GM21737 (cell line): ENCODE measurements at regions not wholly inside any gene's neighbourhood (a gene's known extent, or its start where the extent isn't known, plus 50 kb on each side); places are given as distances from the start of the nearest gene placed in this dataset.

Source experiments
- ATAC-seq: cut with Tn5 transposase; IDR thresholded peaks from one replicate; pipeline ENCODE4 v1.9.1; 2021; ENCODE audit warnings: mild to moderate bottlenecking, moderate library complexity; ENCODE audit not compliant: unreplicated experiment

GRCh38 chr18:30376515-30376914 is 666.0 kb downstream of the DSC3 start:
- no peak for ATAC-seq

GRCh38 chr18:30361864-30362540 is 680.5 kb downstream of the DSC3 start:
- ATAC-seq, result no peak

- ATAC-seq, result no peak
Observed at GRCh38 chr18:30359521-30359920, 683.0 kb downstream of the DSC3 start.

GRCh38 chr18:30358555-30358954 is 684.0 kb downstream of the DSC3 start:
- no peak for ATAC-seq

GRCh38 chr18:30352551-30353168 is 689.9 kb downstream of the DSC3 start:
- no peak for ATAC-seq

GRCh38 chr18:30350263-30350662 is 692.3 kb downstream of the DSC3 start:
- ATAC-seq, result no peak

- no peak for ATAC-seq
Observed at GRCh38 chr18:30343090-30343489, 699.5 kb downstream of the DSC3 start.

GRCh38 chr18:30342675-30343074 is 699.9 kb downstream of the DSC3 start:
- no peak for ATAC-seq

GRCh38 chr18:30334781-30335180 is 707.8 kb downstream of the DSC3 start:
- ATAC-seq, result no peak

- no peak for ATAC-seq
Observed at GRCh38 chr18:30333310-30333709, 709.2 kb downstream of the DSC3 start.

GRCh38 chr18:30328839-30329238 is 713.7 kb downstream of the DSC3 start:
- no peak for ATAC-seq

- no peak for ATAC-seq
Observed at GRCh38 chr18:30302181-30302580, 740.4 kb downstream of the DSC3 start.

GRCh38 chr18:30298769-30299168 is 743.8 kb downstream of the DSC3 start:
- ATAC-seq, result no peak

GRCh38 chr18:30288662-30289414 is 753.7 kb downstream of the DSC3 start:
- ATAC-seq, result no peak

- no peak for ATAC-seq
Observed at GRCh38 chr18:30280861-30281470, 761.6 kb downstream of the DSC3 start.

- ATAC-seq, result no peak
Observed at GRCh38 chr18:30280186-30280585, 762.4 kb downstream of the DSC3 start.

GRCh38 chr18:30277676-30278075 is 764.9 kb downstream of the DSC3 start:
- ATAC-seq, result no peak

GRCh38 chr18:30271716-30272115 is 770.8 kb downstream of the DSC3 start:
- no peak for ATAC-seq

- ATAC-seq, result no peak
Observed at GRCh38 chr18:30265190-30265589, 777.4 kb downstream of the DSC3 start.

- no peak for ATAC-seq
Observed at GRCh38 chr18:30254331-30254730, 788.2 kb downstream of the DSC3 start.

- ATAC-seq, result no peak
Observed at GRCh38 chr18:30248056-30248455, 794.5 kb downstream of the DSC3 start.
